ENCODE measurements at regions not wholly inside any gene's neighbourhood (a gene's known extent, or its start where the extent isn't known, plus 50 kb on each side); places are given as distances from the start of the nearest gene placed in this dataset.

GRCh38 chr2:176490061-176490861, 221.0 kb downstream of the MTX2 start:
- in situ Hi-C loops (cut with HindIII; ENCODE audit: low pct_ligation_motif_present, low pct_unique_long_range_greater_than_20kb, low sequenced_read_pairs), result no loop called here
- no peak for DNase-seq

- in situ Hi-C loops (cut with HindIII; ENCODE audit: low pct_ligation_motif_present, low pct_unique_long_range_greater_than_20kb, low sequenced_read_pairs), result no loop called here
Observed at GRCh38 chr2:176491172-176491904, 222.1 kb downstream of the MTX2 start.

GRCh38 chr2:176492583-176492982, 223.3 kb downstream of the MTX2 start:
- in situ Hi-C loops (cut with HindIII; ENCODE audit: low pct_ligation_motif_present, low pct_unique_long_range_greater_than_20kb, low sequenced_read_pairs), result no loop called here

More at GRCh38 chr2:176491172-176491904, 222.1 kb downstream of the MTX2 start:
- DNase-seq, result no peak

GRCh38 chr2:176493226-176493825, 224.1 kb downstream of the MTX2 start:
- no peak for DNase-seq
- in situ Hi-C loops (cut with HindIII; ENCODE audit: low pct_ligation_motif_present, low pct_unique_long_range_greater_than_20kb, low sequenced_read_pairs), result no loop called here

More at GRCh38 chr2:176492583-176492982, 223.3 kb downstream of the MTX2 start:
- no peak for DNase-seq

- in situ Hi-C loops (cut with HindIII; ENCODE audit: low pct_ligation_motif_present, low pct_unique_long_range_greater_than_20kb, low sequenced_read_pairs), result no loop called here
- no peak for DNase-seq
Observed at GRCh38 chr2:176493909-176494308, 224.7 kb downstream of the MTX2 start.

GRCh38 chr2:176494949-176495353, 225.7 kb downstream of the MTX2 start:
- no peak for DNase-seq

GRCh38 chr2:176495826-176496225, 226.6 kb downstream of the MTX2 start:
- in situ Hi-C loops (cut with HindIII; ENCODE audit: low pct_ligation_motif_present, low pct_unique_long_range_greater_than_20kb, low sequenced_read_pairs), result no loop called here
- no peak for DNase-seq

More at GRCh38 chr2:176494949-176495353, 225.7 kb downstream of the MTX2 start:
- in situ Hi-C loops (cut with HindIII; ENCODE audit: low pct_ligation_motif_present, low pct_unique_long_range_greater_than_20kb, low sequenced_read_pairs), result no loop called here

GRCh38 chr2:176496761-176497160, 227.5 kb downstream of the MTX2 start:
- in situ Hi-C loops (cut with HindIII; ENCODE audit: low pct_ligation_motif_present, low pct_unique_long_range_greater_than_20kb, low sequenced_read_pairs), result no loop called here
- DNase-seq, result no peak

GRCh38 chr2:176500901-176501300, 231.7 kb downstream of the MTX2 start:
- in situ Hi-C loops (cut with HindIII; ENCODE audit: low pct_ligation_motif_present, low pct_unique_long_range_greater_than_20kb, low sequenced_read_pairs), result no loop called here
- DNase-seq, result no peak

GRCh38 chr2:176501617-176502016, 232.4 kb downstream of the MTX2 start:
- in situ Hi-C loops (cut with HindIII; ENCODE audit: low pct_ligation_motif_present, low pct_unique_long_range_greater_than_20kb, low sequenced_read_pairs), result no loop called here
- DNase-seq, result no peak

GRCh38 chr2:176502619-176503018, 233.4 kb downstream of the MTX2 start:
- in situ Hi-C loops (cut with HindIII; ENCODE audit: low pct_ligation_motif_present, low pct_unique_long_range_greater_than_20kb, low sequenced_read_pairs), result no loop called here
- no peak for DNase-seq

- DNase-seq, result no peak
- in situ Hi-C loops (cut with HindIII; ENCODE audit: low pct_ligation_motif_present, low pct_unique_long_range_greater_than_20kb, low sequenced_read_pairs), result no loop called here
Observed at GRCh38 chr2:176503776-176504175, 234.5 kb downstream of the MTX2 start.

GRCh38 chr2:176504440-176504839, 235.2 kb downstream of the MTX2 start:
- in situ Hi-C loops (cut with HindIII; ENCODE audit: low pct_ligation_motif_present, low pct_unique_long_range_greater_than_20kb, low sequenced_read_pairs), result no loop called here
- no peak for DNase-seq

GRCh38 chr2:176507786-176508185, 238.5 kb downstream of the MTX2 start:
- peak; percentile 10 for DNase-seq

GRCh38 chr2:176508374-176508773, 239.1 kb downstream of the MTX2 start:
- in situ Hi-C loops (cut with HindIII; ENCODE audit: low pct_ligation_motif_present, low pct_unique_long_range_greater_than_20kb, low sequenced_read_pairs), result no loop called here

More at GRCh38 chr2:176507786-176508185, 238.5 kb downstream of the MTX2 start:
- in situ Hi-C loops (cut with HindIII; ENCODE audit: low pct_ligation_motif_present, low pct_unique_long_range_greater_than_20kb, low sequenced_read_pairs), result no loop called here

GRCh38 chr2:176508984-176509740, 239.9 kb downstream of the MTX2 start:
- in situ Hi-C loops (cut with HindIII; ENCODE audit: low pct_ligation_motif_present, low pct_unique_long_range_greater_than_20kb, low sequenced_read_pairs), result no loop called here
- peak; percentile 11 for DNase-seq

More at GRCh38 chr2:176508374-176508773, 239.1 kb downstream of the MTX2 start:
- no peak for DNase-seq

- in situ Hi-C loops (cut with HindIII; ENCODE audit: low pct_ligation_motif_present, low pct_unique_long_range_greater_than_20kb, low sequenced_read_pairs), result no loop called here
- no peak for DNase-seq
Observed at GRCh38 chr2:176514276-176514675, 245.0 kb downstream of the MTX2 start.

- DNase-seq, result no peak
- in situ Hi-C loops (cut with HindIII; ENCODE audit: low pct_ligation_motif_present, low pct_unique_long_range_greater_than_20kb, low sequenced_read_pairs), result no loop called here
Observed at GRCh38 chr2:176514805-176515500, 245.7 kb downstream of the MTX2 start.
